NCI-H187 (cell line): ENCODE measurements at regions not wholly inside any gene's neighbourhood (a gene's known extent, or its start where the extent isn't known, plus 50 kb on each side); places are given as distances from the start of the nearest gene placed in this dataset.

ENCODE experiments used
- DNase-seq, 2 experiments: peaks; one replicate each; lab custom pipeline; 2025; lab: John Stamatoyannopoulos, UW

DNA sequence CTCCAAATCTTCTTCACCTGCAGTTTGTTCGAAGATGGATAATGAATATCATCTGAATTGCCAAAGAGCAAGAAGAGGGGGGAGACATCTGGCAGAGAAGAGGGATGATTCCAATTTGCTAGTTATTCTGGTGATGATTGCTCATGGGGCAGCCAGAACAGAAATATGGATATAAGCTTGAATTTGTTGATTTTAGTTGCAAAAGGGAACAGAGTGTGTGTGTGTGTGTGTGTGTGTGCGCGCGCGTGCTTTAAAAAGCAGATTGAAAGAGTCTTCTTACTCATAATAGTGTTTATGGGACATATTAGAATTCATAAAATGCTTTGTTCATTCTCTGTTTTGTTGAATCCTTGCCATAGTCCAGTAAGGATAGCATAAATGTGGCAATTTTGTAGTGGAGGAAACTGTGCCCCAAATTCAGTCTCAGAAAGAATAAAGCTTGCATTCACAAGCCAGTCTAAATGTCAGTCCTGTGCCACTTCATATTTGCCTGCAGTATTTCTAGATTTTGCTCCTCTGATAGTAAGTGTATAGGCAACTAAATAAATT, 436.3 kb upstream of the KLF4 start:
- no peak for DNase-seq

DNA sequence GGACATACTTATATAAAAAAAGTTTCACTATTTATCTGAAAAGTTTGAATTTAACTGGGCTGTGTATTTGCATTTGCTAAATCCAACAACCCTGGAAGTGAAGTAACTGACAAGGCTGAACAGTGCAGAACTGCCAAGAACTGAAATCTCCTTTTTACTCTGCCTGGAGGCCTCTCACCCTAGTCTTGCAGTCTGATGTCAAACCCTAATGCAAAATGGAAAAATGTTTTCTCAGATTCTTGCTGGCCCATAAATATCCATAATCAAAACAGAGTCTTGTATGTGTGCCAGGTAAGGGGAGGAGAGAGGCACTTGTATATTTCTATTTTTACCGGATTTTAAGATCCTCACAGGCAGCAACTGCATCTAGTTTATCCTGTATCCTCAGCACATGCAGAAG, 432.7 kb upstream of the KLF4 start:
- no peak for DNase-seq

DNA sequence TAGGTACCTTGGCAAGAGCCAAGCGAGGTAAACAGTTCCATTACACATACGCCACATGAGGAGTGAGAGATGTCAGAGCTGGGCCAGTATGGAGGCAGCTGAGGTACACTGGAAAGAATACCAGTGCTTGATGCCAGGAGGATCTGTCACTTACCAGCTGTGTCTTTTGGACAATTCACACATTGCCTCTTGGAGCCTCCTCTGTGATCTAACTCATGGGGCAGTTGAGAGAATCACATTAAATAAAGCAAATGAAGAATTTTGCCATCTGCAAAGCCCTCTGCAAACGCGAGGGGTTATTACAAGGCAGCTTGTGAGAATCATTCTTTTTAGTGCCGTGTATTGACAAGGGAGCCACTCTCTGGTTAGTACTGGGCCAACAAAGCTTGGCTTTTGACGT, 429.7 kb upstream of the KLF4 start:
- DNase-seq = no peak

DNA sequence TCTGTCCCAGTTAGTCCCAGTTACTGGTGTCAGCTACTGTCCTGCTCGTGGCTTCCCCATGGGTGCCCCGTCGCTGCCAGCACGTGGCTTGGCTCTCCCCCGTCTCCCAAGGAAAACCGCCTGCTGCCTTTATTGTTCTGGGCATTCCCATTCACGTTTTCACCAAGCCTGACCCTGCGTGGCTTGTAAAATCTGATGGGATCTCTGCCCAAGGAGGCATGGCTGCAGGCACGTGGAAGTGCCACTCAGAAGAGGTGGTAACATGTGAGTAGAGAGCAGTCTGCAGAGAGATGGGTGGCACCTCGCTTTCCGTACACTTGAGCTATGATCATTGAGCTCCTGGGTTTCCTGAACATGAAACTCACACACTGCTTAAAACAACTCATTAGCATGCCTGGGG, 429.2 kb upstream of the KLF4 start:
- DNase-seq = no peak

DNA sequence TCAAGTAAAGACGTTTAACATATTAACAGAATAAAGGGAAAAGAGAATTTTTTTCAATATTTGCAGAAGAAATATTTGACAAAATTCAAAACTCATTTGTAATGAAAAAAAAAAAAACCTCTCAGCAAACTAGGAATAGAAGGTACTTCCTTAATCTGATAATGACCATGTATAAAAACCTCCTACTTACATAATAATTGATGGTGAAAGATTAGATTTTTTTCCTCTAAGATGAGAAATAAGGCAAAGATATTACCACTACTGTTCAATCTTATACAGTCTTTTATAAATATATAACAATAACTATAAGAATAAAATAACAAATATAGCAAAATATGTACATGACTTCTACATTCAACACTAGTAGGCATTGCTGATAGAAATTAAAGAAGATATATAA, 424.6 kb upstream of the KLF4 start:
- DNase-seq = no peak

DNA sequence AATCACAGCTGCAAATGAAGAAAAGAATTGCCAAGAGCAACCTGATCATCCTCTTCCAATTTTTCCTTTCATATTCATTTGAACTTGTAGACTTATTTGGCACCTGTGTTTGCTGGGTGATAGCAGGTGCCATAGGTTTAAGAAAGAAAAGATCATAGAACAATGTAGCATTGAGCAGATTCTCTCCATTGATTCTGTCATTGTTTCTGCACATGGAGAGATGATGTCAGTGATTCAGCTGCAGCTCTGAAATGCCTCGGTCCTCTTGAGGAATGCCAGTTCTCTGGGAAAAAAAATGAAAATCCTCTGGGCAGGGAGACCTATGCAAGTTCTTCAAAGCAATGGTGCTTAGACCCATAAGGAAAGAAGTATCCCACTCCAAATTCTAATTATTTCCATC, 418.1 kb upstream of the KLF4 start:
- DNase-seq = no peak

DNA sequence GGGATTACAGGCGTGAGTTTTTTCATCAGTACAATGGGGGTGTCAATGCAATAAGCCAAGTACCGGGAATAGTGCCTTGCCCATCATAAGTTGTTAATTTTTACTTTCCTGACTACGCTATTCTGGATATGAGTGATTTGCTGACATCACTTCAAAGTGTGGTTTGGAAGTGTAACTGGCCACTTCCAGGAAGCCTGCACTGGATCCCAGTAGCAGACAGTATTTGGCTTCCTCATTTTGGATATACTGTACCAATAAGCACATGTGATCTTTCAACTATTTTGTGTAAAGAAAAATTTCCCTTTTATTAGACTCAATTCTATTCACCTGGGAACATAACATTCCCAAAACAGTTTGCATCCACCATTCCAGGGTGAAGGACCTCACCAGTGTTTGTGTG, 417.7 kb upstream of the KLF4 start:
- no peak for DNase-seq

DNA sequence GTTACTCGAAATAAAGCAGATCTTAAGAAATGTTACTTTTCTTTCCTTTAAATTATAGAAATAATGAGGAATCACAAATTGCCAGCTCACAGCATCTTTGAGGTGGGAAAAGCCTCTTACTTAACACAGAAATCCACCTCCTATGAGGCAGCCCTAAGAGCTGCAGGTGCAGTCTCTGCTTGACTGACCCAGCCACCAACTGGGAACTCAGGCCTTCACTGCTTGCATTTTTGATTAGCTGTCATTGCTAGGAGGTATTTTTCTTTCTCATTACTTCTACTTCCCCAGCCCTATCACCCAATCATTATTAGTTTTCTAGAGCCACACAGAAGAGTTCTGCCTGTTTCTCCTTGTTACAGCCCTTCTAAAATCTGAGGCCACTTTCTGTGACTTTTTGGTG, 416.5 kb upstream of the KLF4 start:
- DNase-seq = no peak

DNA sequence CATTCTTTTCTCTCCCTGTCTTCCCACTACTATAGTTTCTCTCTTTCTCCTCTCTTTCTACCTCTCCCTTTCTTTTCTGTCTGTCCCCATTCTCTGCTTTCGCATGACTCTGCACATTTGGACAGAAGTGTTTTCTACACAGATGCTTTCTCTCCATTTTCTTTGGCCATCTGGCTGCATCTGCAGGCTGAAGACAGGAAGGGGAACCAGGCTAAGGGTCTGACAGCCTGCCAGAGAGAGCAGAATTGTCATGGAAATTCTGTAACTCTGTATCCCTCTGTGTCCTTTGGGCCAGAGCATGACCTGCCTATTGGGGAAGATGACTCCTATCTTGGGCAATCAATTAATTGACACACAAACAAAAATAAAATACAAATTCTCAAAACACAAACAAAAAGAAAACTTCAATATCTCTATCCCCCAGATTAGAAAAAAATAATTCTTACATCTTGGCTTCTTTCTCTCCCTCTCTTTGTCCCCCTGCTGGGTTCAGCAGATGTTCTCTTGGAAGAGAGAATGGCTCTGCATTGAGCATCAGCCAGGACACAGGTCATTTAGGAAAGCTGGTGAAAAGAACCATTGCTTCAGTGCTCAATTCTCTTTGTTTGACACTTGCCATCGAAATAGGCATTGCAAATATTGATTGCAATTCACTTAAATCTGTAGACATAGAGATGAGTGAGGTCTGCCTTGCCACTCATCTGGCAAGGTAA, 415.9 kb upstream of the KLF4 start:
- no peak for DNase-seq

DNA sequence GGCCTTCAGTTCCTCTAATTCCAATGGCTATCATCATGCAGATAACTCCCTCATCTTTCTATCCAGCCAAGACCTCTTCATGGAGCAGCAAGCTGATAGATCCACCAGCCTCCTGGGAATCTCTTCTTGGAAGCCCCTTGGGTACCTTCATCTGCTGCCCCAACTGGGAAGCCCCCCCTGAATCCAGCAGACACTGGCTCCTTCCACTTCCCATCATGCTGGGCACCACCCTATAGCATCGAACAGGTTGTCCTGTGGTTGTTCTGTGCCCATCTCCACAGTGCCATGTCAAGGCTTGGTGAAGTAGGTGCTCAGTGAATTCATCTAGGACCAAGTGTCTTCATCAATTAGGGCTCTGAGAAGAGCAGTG, 410.4 kb upstream of the KLF4 start:
- DNase-seq = no peak

DNA sequence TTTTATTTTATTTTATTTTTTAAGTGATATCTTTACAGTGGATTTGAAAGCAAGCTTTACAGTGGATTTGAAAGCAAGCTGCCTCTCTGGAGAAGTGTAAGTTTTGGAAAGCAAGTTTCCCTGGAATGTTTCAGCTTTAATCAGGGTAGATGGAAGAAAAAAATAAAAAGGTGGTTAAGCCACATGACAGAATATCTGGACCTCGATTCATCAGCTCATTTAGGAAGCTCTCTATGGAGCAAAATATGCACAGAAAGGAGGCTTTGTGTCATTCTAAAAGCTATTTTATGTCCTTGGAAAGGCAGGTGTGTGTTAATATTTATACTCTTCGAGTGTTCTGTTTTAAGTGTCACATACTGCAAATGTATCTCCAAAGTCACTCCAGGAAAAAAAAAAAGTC, 409.2 kb upstream of the KLF4 start:
- DNase-seq = no peak

DNA sequence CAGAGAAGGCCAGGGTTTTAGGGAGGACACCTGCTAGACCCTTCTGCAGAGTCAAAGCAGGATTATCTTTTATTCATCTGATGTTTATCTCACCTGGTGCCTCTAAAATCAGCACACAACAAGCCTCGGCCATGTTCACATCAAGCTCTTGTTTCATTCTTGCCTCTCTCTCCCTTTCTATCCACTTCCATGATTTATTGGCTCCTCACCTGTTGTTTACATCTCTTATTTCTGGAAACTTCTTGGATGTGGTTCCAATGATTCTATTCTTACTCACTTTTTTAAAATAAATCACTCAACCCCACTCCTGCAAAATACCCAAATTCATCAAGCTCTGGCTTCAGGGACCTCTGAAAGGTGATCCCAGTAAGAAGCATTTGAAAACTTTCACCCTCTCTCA, 407.0 kb upstream of the KLF4 start:
- no peak for DNase-seq

DNA sequence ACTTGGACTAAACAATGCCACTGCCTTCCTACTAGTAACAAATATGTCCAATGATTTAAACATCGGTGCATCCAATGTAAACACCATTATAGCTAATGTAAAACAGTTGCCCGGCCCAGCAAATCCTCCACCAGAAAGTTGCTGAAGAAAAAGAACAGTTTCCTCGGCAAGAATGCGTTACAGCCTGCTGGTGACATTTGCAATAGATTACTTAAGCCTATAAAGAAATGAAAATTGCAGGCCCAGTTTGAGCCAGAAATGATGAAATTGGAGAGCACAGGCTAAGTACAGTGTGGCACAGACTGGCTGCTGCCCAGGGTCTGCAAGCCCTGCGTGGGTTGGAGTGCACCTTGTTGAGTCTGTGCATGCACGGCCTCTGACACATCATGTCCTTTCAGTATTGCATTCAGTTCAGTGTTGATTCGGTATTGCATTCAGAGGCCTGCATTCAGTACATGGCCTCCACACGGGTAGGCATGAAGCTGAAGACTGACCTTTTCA, 406.0 kb upstream of the KLF4 start:
- no peak for DNase-seq

DNA sequence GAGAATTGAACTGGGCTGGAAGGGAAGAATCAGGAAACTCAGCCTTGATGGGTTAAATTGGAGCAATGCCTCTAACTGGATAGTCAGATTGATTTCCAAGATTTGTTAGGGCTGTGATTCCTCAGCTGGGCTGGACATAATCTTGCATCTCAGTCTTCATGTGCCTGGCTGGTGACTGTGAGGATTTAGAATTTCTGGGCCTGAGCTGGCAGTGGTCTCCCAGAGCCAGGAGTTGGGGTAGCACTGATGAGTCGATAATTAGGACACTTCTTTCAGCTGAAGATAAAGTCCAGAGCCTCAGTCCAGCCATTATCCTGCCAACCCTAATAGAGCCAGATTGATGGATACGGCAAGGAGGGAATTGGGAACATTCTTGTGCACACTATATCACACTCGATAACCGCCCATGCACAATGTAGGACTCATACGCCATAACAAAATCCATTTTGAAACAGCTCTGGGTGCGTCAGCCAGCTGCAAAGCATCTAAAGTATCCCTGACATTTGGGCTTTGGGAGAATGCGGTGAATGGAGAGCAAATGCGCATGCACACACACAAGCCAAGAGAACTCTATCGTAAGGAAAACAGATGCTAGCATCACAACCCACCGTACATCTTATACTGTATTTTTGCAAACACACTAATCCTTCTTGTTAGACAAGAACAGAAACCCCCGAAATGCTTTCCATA, 405.1 kb upstream of the KLF4 start:
- DNase-seq = no peak

DNA sequence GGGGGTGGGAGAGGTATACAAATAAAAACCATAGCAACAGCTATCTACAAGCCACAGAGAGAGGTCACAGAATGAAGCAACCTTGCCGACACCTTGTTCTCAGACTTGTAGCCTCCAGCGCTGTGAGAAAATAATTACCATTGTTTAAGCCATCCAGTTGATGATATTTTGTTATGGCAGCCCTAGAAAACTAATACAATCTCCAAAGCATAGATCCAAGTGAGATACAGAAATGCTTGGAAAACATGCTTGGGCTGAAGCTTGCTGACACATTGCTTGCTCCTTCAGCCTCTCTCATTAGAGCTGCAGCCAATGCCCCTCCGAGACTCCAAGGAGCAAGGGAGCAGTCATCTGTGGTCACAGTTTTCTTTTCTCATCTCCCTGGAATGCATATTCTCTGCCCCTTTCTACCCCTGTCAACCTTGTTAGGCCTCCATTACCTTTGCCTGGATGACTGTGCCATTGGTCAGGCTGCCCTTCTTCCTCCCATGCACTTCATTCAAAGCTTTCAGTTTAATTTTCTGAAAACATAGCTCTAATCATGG, 401.4 kb upstream of the KLF4 start:
- DNase-seq = no peak

DNA sequence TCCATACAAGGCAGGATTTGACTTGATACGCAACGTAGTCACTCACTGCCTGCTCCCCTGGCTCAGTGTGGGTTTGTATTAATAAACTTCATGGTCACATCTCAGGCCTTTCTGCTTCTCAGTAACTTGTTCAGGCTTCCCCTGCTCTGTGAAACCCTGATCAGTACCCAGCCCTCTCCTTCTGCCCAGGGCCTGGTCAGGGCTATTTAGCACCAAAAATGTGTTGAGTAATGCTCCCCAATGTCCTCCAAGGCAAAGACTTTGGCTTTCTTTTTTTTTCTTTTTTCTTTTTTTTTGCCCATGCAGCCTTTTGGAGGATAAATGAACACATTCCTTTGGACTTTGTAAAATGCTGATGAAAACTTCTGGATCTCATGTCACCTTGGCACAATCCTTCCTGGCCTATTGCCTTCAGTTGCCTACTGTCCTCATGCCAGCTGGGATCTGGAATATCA, 399.2 kb upstream of the KLF4 start:
- no peak for DNase-seq

DNA sequence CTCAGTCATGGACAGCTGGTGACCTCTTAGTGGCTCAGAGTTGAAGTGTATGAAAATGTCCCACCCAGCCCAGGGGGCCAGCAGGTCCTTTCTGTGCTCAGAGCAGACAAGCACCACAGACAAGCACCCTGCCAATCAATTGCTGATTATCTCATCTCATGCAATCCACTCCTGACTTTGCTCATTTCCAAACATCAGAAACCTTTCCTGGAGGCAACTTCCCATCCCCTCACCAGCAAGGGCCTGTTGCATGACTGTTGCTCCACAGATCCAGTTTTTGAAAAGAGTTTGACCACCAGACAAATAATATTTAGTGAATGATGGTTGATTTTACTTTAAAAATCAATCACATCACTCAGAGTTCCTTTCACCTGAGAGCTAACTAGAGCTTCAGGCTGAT, 397.3 kb upstream of the KLF4 start:
- no peak for DNase-seq

DNA sequence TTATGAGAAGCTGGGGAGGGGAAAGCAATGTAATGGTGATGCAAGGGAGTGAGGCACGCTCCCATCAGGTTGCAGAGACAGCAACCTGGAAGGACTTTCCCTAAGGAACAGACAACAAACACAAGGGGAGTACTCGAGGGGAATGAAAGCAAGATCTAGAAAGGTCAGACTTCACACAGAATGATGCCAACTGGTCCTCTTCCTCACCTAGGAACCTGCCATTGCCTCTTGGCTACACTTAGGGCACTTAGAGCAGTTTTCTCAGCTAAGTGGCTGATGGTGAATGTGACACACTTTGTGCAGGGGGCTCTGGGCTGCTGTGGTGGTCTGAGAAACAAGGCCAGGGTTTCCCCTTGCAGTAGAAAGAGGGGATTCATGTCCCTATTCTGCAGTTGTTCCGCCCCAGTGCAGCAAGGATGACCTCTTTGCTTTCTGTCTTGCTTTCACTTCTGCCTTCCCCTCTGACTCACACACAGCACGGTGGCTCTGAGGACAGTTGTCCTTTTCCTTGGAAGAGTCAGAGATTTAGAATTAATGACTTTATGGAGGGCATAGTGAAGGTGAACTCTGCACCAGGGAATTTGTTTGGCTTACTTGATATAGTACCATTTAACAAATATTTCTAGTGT, 394.0 kb upstream of the KLF4 start:
- no peak for DNase-seq

DNA sequence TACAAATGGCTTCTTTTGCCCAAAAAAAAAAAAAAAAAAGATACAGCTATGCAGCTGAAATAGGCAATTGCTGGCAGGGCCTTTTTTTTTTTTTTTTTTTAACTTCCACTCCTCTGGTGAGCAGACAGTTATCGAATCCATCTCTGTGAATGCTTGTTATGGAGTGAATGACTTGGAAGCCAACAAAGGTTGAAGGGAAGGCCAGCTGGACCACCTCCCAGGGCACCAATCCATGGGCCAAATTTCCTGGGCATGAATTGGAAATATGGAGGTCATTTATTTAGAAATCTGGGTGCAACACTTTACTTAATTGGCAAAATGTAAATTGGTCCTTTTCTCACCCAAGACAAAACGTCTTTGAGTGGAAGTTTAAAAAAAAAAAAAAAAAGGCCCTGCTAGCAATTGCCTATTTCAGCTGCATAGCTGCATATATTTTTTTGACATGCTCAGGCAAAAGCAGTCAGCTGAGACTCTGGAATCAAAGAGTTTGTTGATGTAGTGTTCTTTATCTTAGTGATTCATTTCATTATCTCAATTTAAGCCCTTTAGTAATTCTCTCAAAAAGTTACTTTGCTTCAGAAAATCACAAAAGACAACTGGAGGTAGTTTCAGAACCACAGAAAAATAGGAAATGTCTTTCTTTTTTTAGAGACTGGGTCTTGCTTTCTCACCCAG, 392.2 kb upstream of the KLF4 start:
- no peak for DNase-seq

DNA sequence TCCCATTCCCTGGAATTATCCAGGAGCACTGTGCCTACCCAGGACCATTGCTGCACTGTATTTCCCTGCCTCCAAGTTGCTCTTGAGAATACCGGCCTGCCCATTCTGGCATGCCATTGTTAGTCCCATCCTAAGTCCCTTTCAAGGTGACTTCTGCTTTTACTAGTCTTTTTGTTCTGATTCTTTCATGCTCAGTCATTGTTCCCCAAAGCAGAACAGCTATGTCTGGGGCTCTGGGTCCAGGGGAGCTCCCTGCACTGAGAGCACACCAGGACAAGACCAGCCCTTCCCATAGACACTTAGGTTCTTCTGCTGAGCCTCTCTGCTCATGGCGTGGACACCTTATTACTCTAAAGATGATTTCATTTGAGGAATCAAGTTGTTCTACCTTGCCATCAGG, 388.9 kb upstream of the KLF4 start:
- no peak for DNase-seq

DNA sequence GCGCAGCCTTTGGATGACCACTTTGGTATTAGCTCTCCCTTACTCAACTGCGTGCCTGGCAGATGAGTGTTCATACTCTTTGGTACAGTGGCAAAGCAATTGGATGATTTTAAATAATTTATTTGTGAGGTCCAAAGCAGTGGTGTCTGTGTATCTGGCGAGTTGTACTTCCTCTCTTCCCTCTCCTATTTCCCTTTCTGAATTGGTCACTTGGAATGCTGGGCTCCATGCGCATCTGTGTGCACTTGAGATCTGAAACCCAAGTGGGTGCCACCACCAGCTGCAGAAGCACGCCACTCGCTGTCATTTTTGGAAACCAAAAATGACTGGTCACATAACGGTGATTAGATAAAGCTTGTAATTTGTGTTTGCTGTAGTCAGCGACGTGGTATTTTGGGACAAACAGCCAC, 386.0 kb upstream of the KLF4 start:
- DNase-seq = no peak
